Dermis microvascular lymphatic vessel endothelial cell (primary cell): ENCODE measurements at regions not wholly inside any gene's neighbourhood (a gene's known extent, or its start where the extent isn't known, plus 50 kb on each side); places are given as distances from the start of the nearest gene placed in this dataset.

ENCODE experiments used
- DNase-seq, 2 donors: peaks; one replicate each; pipeline versions ENCODE4 v3.0.0 to v3.0.0-alpha.2; 2010; ENCODE audit warnings: low read depth in 2 of 2

- DNase-seq = no peak
Observed at GRCh38 chr15:62637950-62638619, 404.5 kb upstream of the TPM1 start.

GRCh38 chr15:62639432-62639831, 403.1 kb upstream of the TPM1 start:
- no peak for DNase-seq

GRCh38 chr15:62639906-62640605, 402.5 kb upstream of the TPM1 start:
- DNase-seq = no peak

GRCh38 chr15:62641825-62642224, 400.7 kb upstream of the TPM1 start:
- no peak for DNase-seq

GRCh38 chr15:62643572-62643971, 399.0 kb upstream of the TPM1 start:
- DNase-seq = no peak

GRCh38 chr15:62644216-62644888, 398.2 kb upstream of the TPM1 start:
- DNase-seq = no peak

- DNase-seq = no peak
Observed at GRCh38 chr15:62644889-62645742, 397.4 kb upstream of the TPM1 start.

- peak in 1 of 2 donors; percentile 8 for DNase-seq
Observed at GRCh38 chr15:62647202-62647842, 395.2 kb upstream of the TPM1 start.

GRCh38 chr15:62647843-62648505, 394.6 kb upstream of the TPM1 start:
- DNase-seq = no peak

- DNase-seq = peak in 1 of 2 donors; percentile 16
Observed at GRCh38 chr15:62648954-62649353, 393.6 kb upstream of the TPM1 start.

- no peak for DNase-seq
Observed at GRCh38 chr15:62649793-62650420, 392.6 kb upstream of the TPM1 start.

GRCh38 chr15:62653122-62653521, 389.4 kb upstream of the TPM1 start:
- no peak for DNase-seq

- DNase-seq = no peak
Observed at GRCh38 chr15:62656071-62656470, 386.5 kb upstream of the TPM1 start.

GRCh38 chr15:62657501-62657900, 385.0 kb upstream of the TPM1 start:
- peak in 1 of 2 donors; percentile 23 for DNase-seq

- DNase-seq = no peak
Observed at GRCh38 chr15:62658498-62658897, 384.0 kb upstream of the TPM1 start.

- DNase-seq = no peak
Observed at GRCh38 chr15:62663547-62663946, 379.0 kb upstream of the TPM1 start.

GRCh38 chr15:62665449-62665848, 377.1 kb upstream of the TPM1 start:
- peak in 1 of 2 donors; percentile 60 for DNase-seq

GRCh38 chr15:62666046-62666445, 376.5 kb upstream of the TPM1 start:
- DNase-seq = no peak

- DNase-seq = no peak
Observed at GRCh38 chr15:62672268-62672667, 370.3 kb upstream of the TPM1 start.

GRCh38 chr15:62676891-62677290, 365.7 kb upstream of the TPM1 start:
- no peak for DNase-seq
